Peyer's patch (tissue), 4 donors: ENCODE measurements at regions not wholly inside any gene's neighbourhood (a gene's known extent, or its start where the extent isn't known, plus 50 kb on each side); places are given as distances from the start of the nearest gene placed in this dataset.
"Not testable (repeated sequence)": the region's sequence is repeated elsewhere in the genome, so short reads cannot be mapped to it uniquely, and the experiment has no call there.

Source experiments
- DNase-seq, 3 donors: peaks; one replicate each; pipeline ENCODE4 v3.0.0-alpha.2; 2017 to 2019
- H3K27ac ChIP-seq, 4 donors: fragments of 200-600 bp; sonication (generic); one replicate each; pipeline ENCODE4 v1.5.1; 2016 to 2019
- H3K27me3 ChIP-seq, 2 donors: fragments of 200-600 bp; sonication (generic); one replicate each; pipeline ENCODE4 v1.5.1; 2019
- H3K36me3 ChIP-seq, 3 donors: fragments of 200-600 bp; sonication (generic); one replicate each; pipeline ENCODE4 v1.5.1; 2016 to 2019
- H3K4me1 ChIP-seq, 4 donors: fragments of 200-600 bp; sonication (generic); one replicate each; pipeline ENCODE4 v1.5.1; 2016 to 2019
- H3K4me3 ChIP-seq, 4 donors: fragments of 200-600 bp; sonication (generic); 1 replicate in 3 of 4; 2 replicates in 1 of 4; pipeline ENCODE4 v1.5.1; 2016 to 2019; ENCODE audit warnings: mild to moderate bottlenecking in 1 of 4
- H3K9me3 ChIP-seq, 4 donors: fragments of 200-600 bp; sonication (generic); one replicate each; pipeline ENCODE4 v1.5.1; 2016 to 2019; ENCODE audit warnings: mild to moderate bottlenecking in 1 of 4
- CTCF ChIP-seq, 6 experiments: fragments of 450-650 bp in 4 of 6; fragments of 200-600 bp in 2 of 6; sonication (generic) in 1 of 6; IDR thresholded peaks; one replicate each; pipeline ENCODE4 v1.5.1; 2017 to 2019; ENCODE audit warnings: antibody characterized with exemption in 6 of 6, mild to moderate bottlenecking in 3 of 6, moderate library complexity in 1 of 6
- POLR2A ChIP-seq, 2 donors: fragments of 450-650 bp; IDR thresholded peaks; one replicate each; pipeline ENCODE4 v1.5.1; 2017; ENCODE audit warnings: antibody characterized with exemption in 2 of 2, mild to moderate bottlenecking in 2 of 2, moderate library complexity in 2 of 2

DNA sequence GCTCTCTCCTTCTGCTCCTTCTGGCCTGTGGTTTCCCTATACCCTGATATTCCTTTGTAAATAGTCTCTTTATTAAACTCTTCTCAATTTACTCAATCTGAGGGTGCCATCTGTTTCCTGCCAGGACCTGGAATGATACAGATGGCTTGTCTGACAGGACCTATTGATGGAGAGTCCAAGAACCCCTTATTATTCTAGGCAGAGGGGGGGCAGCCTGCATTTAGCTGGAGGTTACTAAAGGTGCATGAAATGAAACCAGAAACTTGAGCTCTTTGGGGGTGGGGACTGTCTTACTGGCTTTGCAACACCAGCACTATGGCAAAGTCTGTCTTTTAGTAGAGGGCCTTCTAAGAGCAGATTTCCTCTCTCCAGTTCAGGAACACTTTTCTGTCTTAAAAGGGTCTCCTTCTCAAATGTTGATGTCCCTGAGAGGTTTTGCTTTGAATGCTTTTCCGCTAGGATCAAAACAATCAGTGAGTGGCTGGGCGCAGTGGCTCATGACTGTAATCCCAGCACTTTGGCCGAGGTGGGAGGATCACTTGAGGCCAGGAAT lies 162.5 kb upstream of the MED14 start:
- H3K36me3 ChIP-seq = no peaks in the 10 kb centered on the region
- H3K4me1 ChIP-seq = no peaks in the 10 kb centered on the region
- no peak for DNase-seq
- no peaks in the 10 kb centered on the region for H3K9me3 ChIP-seq
- no peak overlapping the region for H3K4me3 ChIP-seq
- no peak overlapping the region for H3K27ac ChIP-seq
- H3K27me3 ChIP-seq = no peaks in the 10 kb centered on the region
- TF ChIP-seq CTCF (IDR thresholded peaks at IDR 0.05) = no peak
- no peak for TF ChIP-seq POLR2A (IDR thresholded peaks at IDR 0.05)

DNA sequence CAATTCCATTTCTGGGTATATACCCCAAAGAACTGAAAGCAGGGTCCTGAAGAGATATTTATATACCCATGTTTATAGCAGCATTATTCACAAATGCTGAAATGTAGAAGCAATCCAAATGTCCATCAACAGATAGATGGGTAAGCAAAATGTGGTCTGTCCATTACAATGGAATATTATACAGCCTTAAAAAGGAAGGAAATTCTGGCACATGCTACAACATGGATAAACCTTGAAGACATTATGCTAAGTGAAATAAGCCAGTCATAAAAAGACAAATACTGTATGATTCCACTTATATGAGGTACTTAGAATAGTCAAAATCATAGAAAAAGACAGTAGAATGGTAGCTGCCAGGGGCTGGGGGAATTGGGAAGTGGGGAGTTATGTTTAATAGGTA lies 169.4 kb upstream of the MED14 start:
- H3K36me3 ChIP-seq, H3K27me3 ChIP-seq, H3K9me3 ChIP-seq, H3K4me3 ChIP-seq, H3K27ac ChIP-seq, DNase-seq, H3K4me1 ChIP-seq: not testable (repeated sequence)

- no peak overlapping the region for H3K4me3 ChIP-seq
- no peaks in the 10 kb centered on the region for H3K4me1 ChIP-seq
- no peaks in the 10 kb centered on the region for H3K36me3 ChIP-seq
- no peak for DNase-seq
- H3K9me3 ChIP-seq = no peaks in the 10 kb centered on the region
- TF ChIP-seq CTCF (IDR thresholded peaks at IDR 0.05) = no peak
- TF ChIP-seq POLR2A (IDR thresholded peaks at IDR 0.05) = no peak
- no peak overlapping the region for H3K27ac ChIP-seq
- H3K27me3 ChIP-seq = no peaks in the 10 kb centered on the region
Observed at GRCh38 chrX:40908026-40908425, 172.7 kb upstream of the MED14 start.

DNA sequence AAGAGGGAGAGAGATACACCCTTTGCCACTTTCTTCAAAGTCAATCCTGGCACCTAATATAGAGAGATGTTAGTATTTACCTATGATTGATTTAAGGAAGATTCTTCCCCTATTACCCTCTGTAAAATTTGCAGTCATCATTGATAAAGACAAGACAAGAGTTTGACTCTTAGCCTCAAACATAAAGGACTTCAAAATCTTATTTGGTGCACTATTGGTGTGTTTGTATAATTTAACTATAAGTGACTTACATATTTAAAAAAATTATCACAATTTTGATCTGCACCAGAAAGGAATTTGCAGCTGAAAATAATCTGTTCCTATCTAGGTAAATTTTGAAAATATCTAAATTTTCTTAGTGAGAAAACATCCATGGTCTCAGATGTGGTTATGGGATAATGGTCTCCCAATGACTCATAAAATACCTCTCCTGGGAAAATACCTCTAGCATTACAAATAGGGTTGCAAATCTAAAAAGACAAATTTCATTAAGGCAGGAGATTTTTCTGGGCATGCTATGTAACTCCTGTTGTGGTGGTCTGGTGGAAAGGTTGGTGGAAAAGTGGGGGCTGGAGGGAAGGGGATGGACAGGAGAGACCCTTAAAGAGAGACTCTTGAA lies 173.6 kb upstream of the MED14 start:
- no peaks in the 10 kb centered on the region for H3K27me3 ChIP-seq
- H3K4me1 ChIP-seq = no peaks in the 10 kb centered on the region
- TF ChIP-seq POLR2A (IDR thresholded peaks at IDR 0.05) (no peak), CTCF (IDR thresholded peaks at IDR 0.05) (no peak)
- H3K4me3 ChIP-seq = no peak overlapping the region
- no peaks in the 10 kb centered on the region for H3K9me3 ChIP-seq
- DNase-seq = no peak
- no peaks in the 10 kb centered on the region for H3K36me3 ChIP-seq
- no peak overlapping the region for H3K27ac ChIP-seq

- H3K4me1 ChIP-seq = no peaks in the 10 kb centered on the region
- DNase-seq = no peak
- H3K27ac ChIP-seq = no peak overlapping the region
- H3K27me3 ChIP-seq = no peaks in the 10 kb centered on the region
- H3K9me3 ChIP-seq = no peaks in the 10 kb centered on the region
- no peaks in the 10 kb centered on the region for H3K36me3 ChIP-seq
- H3K4me3 ChIP-seq = no peak overlapping the region
- TF ChIP-seq POLR2A (IDR thresholded peaks at IDR 0.05) (no peak), CTCF (IDR thresholded peaks at IDR 0.05) (no peak)
Observed at GRCh38 chrX:40912166-40912565, 173.1 kb upstream of the USP9X start.

DNA sequence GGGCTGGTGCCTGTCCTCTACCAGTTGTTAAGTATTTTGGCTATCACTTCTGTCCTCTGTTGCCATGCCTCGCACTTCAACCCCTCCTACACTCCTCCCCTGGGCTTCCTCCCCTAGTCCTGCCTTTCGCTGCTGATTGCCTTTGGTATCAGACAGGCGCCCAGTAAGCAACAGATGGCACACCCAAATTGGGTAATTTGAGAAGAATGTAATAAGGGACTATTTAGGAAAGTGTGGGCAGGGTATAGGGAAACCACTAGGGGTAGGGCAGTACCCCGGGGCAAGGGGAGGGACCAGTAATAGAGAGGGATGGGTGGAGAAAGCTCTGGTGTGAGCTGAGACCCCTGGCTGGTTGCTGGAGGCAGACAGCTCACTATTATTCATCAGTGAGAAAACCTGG lies 172.7 kb upstream of the USP9X start:
- TF ChIP-seq CTCF (IDR thresholded peaks at IDR 0.05) (no peak), POLR2A (IDR thresholded peaks at IDR 0.05) (no peak)
- Histone ChIP-seq H3K4me3 (no peak overlapping the region), H3K36me3 (no peaks in the 10 kb centered on the region), H3K9me3 (no peaks in the 10 kb centered on the region), H3K27ac (no peak overlapping the region), H3K27me3 (no peaks in the 10 kb centered on the region), H3K4me1 (no peaks in the 10 kb centered on the region)
- no peak for DNase-seq
